ENCODE measurements at regions not wholly inside any gene's neighbourhood (a gene's known extent, or its start where the extent isn't known, plus 50 kb on each side); places are given as distances from the start of the nearest gene placed in this dataset.

DNA sequence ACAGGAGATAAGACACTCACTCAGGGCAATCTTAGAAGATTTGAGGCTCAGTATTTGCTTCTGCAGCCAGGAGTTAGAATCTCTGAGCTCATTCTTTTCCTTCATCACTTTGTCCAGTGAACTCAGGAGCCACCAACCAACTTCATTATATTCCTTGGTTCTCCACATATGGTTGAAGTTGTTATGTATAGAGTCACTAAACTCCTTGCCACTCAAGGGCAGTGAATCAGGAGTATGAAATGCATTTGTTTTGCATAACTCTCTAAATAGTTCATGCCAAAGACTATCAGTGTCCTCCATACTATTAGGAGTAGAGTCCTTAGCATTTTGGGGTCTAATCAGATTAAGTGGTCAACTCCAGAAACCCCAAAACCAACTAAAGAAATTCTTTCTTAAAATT, 150.6 kb downstream of the CCDC59 start:
- TF ChIP-seq, protein P1, sequence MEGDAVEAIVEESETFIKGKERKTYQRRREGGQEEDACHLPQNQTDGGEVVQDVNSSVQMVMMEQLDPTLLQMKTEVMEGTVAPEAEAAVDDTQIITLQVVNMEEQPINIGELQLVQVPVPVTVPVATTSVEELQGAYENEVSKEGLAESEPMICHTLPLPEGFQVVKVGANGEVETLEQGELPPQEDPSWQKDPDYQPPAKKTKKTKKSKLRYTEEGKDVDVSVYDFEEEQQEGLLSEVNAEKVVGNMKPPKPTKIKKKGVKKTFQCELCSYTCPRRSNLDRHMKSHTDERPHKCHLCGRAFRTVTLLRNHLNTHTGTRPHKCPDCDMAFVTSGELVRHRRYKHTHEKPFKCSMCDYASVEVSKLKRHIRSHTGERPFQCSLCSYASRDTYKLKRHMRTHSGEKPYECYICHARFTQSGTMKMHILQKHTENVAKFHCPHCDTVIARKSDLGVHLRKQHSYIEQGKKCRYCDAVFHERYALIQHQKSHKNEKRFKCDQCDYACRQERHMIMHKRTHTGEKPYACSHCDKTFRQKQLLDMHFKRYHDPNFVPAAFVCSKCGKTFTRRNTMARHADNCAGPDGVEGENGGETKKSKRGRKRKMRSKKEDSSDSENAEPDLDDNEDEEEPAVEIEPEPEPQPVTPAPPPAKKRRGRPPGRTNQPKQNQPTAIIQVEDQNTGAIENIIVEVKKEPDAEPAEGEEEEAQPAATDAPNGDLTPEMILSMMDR (IDR thresholded peaks at IDR 0.05; ENCODE audit: low read length): no peak
- TF ChIP-seq EZH2 (optimal IDR thresholded peaks at IDR 0.05; ENCODE audit: low read depth, low read length): no peak

All from MM.1S (cell line).